Upper lobe of left lung (tissue), 4 donors: ENCODE measurements at regions not wholly inside any gene's neighbourhood (a gene's known extent, or its start where the extent isn't known, plus 50 kb on each side); places are given as distances from the start of the nearest gene placed in this dataset.

Experiments used
- CTCF ChIP-seq, 6 experiments: fragments of 450-650 bp in 4 of 6; fragments of 200-600 bp in 2 of 6; sonication (generic) in 2 of 6; IDR thresholded peaks; one replicate each; pipeline ENCODE4 v1.5.1; 2016 to 2019; ENCODE audit warnings: antibody characterized with exemption in 6 of 6
- EP300 ChIP-seq, 4 donors: sonication (generic); formaldehyde crosslinking; IDR thresholded peaks; one replicate each; pipeline ENCODE4 v1.5.1; 2017; ENCODE audit warnings: antibody characterized with exemption in 4 of 4, control low read depth in 2 of 4
- POLR2A ChIP-seq, 4 donors: fragments of 450-650 bp; IDR thresholded peaks; one replicate each; pipeline ENCODE4 v1.5.1; 2016 to 2017; ENCODE audit warnings: antibody characterized with exemption in 4 of 4, mild to moderate bottlenecking in 2 of 4
- POLR2AphosphoS5 ChIP-seq, 2 donors: sonication (generic); formaldehyde crosslinking; IDR thresholded peaks; one replicate each; pipeline ENCODE4 v1.5.1; 2017; ENCODE audit warnings: antibody characterized with exemption in 2 of 2

- no peak for TF ChIP-seq CTCF (IDR thresholded peaks at IDR 0.05)
- TF ChIP-seq POLR2A (IDR thresholded peaks at IDR 0.05): no peak
- no peak for TF ChIP-seq EP300 (IDR thresholded peaks at IDR 0.05)
- no peak for TF ChIP-seq POLR2AphosphoS5 (IDR thresholded peaks at IDR 0.05)
Observed at GRCh38 chr12:25384893-25385248, 134.1 kb upstream of the KRAS start.
